IMR-90 (cell line): ENCODE measurements at regions not wholly inside any gene's neighbourhood (a gene's known extent, or its start where the extent isn't known, plus 50 kb on each side); places are given as distances from the start of the nearest gene placed in this dataset.

ENCODE experiments used
- ATAC-seq: fragments of 200-7000 bp; cut with Tn5 transposase; 2 replicates; pipeline ENCODE4 v1.9.1; 2020; ENCODE audit warnings: low read depth, mild to moderate bottlenecking, moderate library complexity
- BruUV-seq: library from RNA; stranded (reverse); fragments of 400-500 nt; replicated peaks from 2 replicates; lab custom pipeline; 2021; lab: Mats Ljungman, UMichigan
- CTCF ChIA-PET: fragments of 300-600 bp; formaldehyde crosslinking; extraction: SDS; loops from one replicate; lab custom pipeline; 2021; ENCODE audit warnings: antibody characterized with exemption; lab: Yijun Ruan, JAX
- POLR2A ChIA-PET: fragments of 300-600 bp; sonication (Branson Sonifier 250); formaldehyde crosslinking; loops from one replicate; lab custom pipeline; 2022; ENCODE audit warnings: antibody characterized with exemption; ENCODE audit not compliant: unreplicated experiment; lab: Charles Lee
- DNase-seq: peaks from one replicate; pipeline ENCODE4 v3.0.0; 2013
- H2AFZ ChIP-seq: replicated peaks from 2 replicates; pipeline ENCODE3; 2013; ENCODE audit warnings: low read length, mild to moderate bottlenecking; ENCODE audit not compliant: poor library complexity
- H2AK5ac ChIP-seq: 2 replicates; pipeline ENCODE4 v1.6.1; 2013; ENCODE audit warnings: low read depth, low read length, inconsistent platforms
- H2AK9ac ChIP-seq: replicated peaks from 2 replicates; pipeline ENCODE3; 2013; ENCODE audit warnings: mild to moderate bottlenecking, low read depth, low read length, moderate library complexity; ENCODE audit not compliant: poor library complexity
- H2BK120ac ChIP-seq: 2 replicates; pipeline ENCODE4 v1.6.1; 2013; ENCODE audit warnings: low read depth, low read length, inconsistent platforms
- H2BK15ac ChIP-seq: 3 replicates; pipeline ENCODE4 v1.6.1; 2013; ENCODE audit warnings: low read depth, low read length, inconsistent platforms
- H2BK20ac ChIP-seq: 2 replicates; pipeline ENCODE4 v1.6.1; 2013; ENCODE audit warnings: low read depth, mild to moderate bottlenecking, inconsistent platforms, low read length, moderate library complexity
- H2BK5ac ChIP-seq: 2 replicates; pipeline ENCODE4 v1.6.1; 2013; ENCODE audit warnings: mild to moderate bottlenecking, low read depth, low read length, inconsistent platforms; ENCODE audit not compliant: poor library complexity, severe bottlenecking
- H3K14ac ChIP-seq: replicated peaks from 2 replicates; pipeline ENCODE4 v1.6.1; 2013; ENCODE audit warnings: low read depth, low read length, inconsistent platforms
- H3K18ac ChIP-seq: 2 replicates; pipeline ENCODE4 v1.6.1; 2013; ENCODE audit warnings: low read depth, low read length, control low read depth
- H3K23ac ChIP-seq: 2 replicates; pipeline ENCODE4 v1.6.1; 2013; ENCODE audit warnings: low read depth, low read length, inconsistent platforms
- H3K27ac ChIP-seq: 2 replicates; pipeline ENCODE4 v1.5.1; 2013; ENCODE audit warnings: mild to moderate bottlenecking, control low read depth, low read length; ENCODE audit not compliant: insufficient read depth
- H3K27me3 ChIP-seq: 2 replicates; pipeline ENCODE4 v1.6.1; 2013; ENCODE audit warnings: low read length; ENCODE audit not compliant: control insufficient read depth, insufficient read depth
- H3K36me3 ChIP-seq: 2 replicates; pipeline ENCODE4 v1.6.1; 2013; ENCODE audit warnings: low read length, mixed read lengths; ENCODE audit not compliant: control insufficient read depth, insufficient read depth
- H3K4ac ChIP-seq: 2 replicates; pipeline ENCODE4 v1.6.1; 2013; ENCODE audit warnings: low read depth, low read length, inconsistent platforms
- H3K4me1 ChIP-seq: 2 replicates; pipeline ENCODE4 v1.6.1; 2013; ENCODE audit warnings: low read length, mixed read lengths; ENCODE audit not compliant: control insufficient read depth, insufficient read depth
- H3K4me2 ChIP-seq: 2 replicates; pipeline ENCODE4 v1.6.1; 2013; ENCODE audit warnings: low read depth, mild to moderate bottlenecking, control low read depth, low read length, moderate library complexity
- H3K4me3 ChIP-seq: 2 replicates; pipeline ENCODE4 v1.5.1; 2013; ENCODE audit warnings: low read depth, mild to moderate bottlenecking, control low read depth, low read length, moderate library complexity; ENCODE audit not compliant: insufficient read depth
- H3K56ac ChIP-seq: 2 replicates; pipeline ENCODE4 v1.6.1; 2013; ENCODE audit warnings: low read length, inconsistent platforms; ENCODE audit not compliant: insufficient read depth; ENCODE audit errors: extremely low read depth
- H3K79me1 ChIP-seq, 2 experiments: 2 replicates each; pipeline ENCODE4 v1.6.1; 2013; ENCODE audit warnings: low read length in 2 of 2, inconsistent platforms in 1 of 2, low read depth in 1 of 2
- H3K9ac ChIP-seq: 2 replicates; pipeline ENCODE4 v1.6.1; 2013; ENCODE audit warnings: low read depth, low read length, control low read depth
- H3K9me1 ChIP-seq: 2 replicates; pipeline ENCODE4 v1.6.1; 2013; ENCODE audit warnings: low read length, inconsistent platforms; ENCODE audit not compliant: insufficient read depth
- H3K9me3 ChIP-seq: 2 replicates; pipeline ENCODE4 v1.6.1; 2013; ENCODE audit warnings: low read length; ENCODE audit not compliant: control insufficient read depth, insufficient read depth
- H4K20me1 ChIP-seq: 2 replicates; pipeline ENCODE4 v1.6.1; 2013; ENCODE audit warnings: low read length, inconsistent platforms; ENCODE audit not compliant: insufficient read depth
- H4K5ac ChIP-seq: 2 replicates; pipeline ENCODE4 v1.6.1; 2013; ENCODE audit warnings: mild to moderate bottlenecking, low read depth, low read length, control low read depth
- H4K8ac ChIP-seq, 2 experiments: 2 replicates each; pipeline ENCODE4 v1.6.1; 2013; ENCODE audit warnings: low read depth in 2 of 2, low read length in 2 of 2, control low read depth in 1 of 2, inconsistent platforms in 1 of 2
- H4K91ac ChIP-seq: 2 replicates; pipeline ENCODE4 v1.6.1; 2013; ENCODE audit warnings: low read depth, low read length, inconsistent platforms; ENCODE audit not compliant: insufficient read depth
- BHLHE40 ChIP-seq: fragments of 150-350 bp; IDR thresholded peaks from 2 replicates; pipeline ENCODE4 v1.6.1; 2016; ENCODE audit warnings: mild to moderate bottlenecking, low read depth, low read length
- CEBPB ChIP-seq: IDR thresholded peaks from 2 replicates; pipeline ENCODE4 v1.6.1; 2012; ENCODE audit warnings: low read depth, low read length, improper control_type of control experiment
- CHD1 ChIP-seq: IDR thresholded peaks from 2 replicates; pipeline ENCODE4 v1.6.1; 2012; ENCODE audit warnings: low read depth, low read length, improper control_type of control experiment
- FOS ChIP-seq: fragments of 150-350 bp; IDR thresholded peaks from 2 replicates; pipeline ENCODE4 v1.6.1; 2016; ENCODE audit warnings: low read depth, low read length
- MAFK ChIP-seq: IDR thresholded peaks from 2 replicates; pipeline ENCODE4 v1.6.1; 2012; ENCODE audit warnings: low read depth, low read length, improper control_type of control experiment
- MAZ ChIP-seq: IDR thresholded peaks from 2 replicates; pipeline ENCODE4 v1.6.1; 2012; ENCODE audit warnings: low read depth, mild to moderate bottlenecking, low read length, improper control_type of control experiment, moderate library complexity, borderline replicate concordance
- MXI1 ChIP-seq: IDR thresholded peaks from 2 replicates; pipeline ENCODE4 v1.6.1; 2012; ENCODE audit warnings: low read depth, mild to moderate bottlenecking, low read length, moderate library complexity, borderline replicate concordance
- NFE2L2 ChIP-seq: fragments of 150-350 bp; IDR thresholded peaks from 2 replicates; pipeline ENCODE4 v1.6.1; 2016; ENCODE audit warnings: low read depth, mild to moderate bottlenecking, low read length
- POLR2A ChIP-seq: IDR thresholded peaks from 2 replicates; pipeline ENCODE4 v1.6.1; 2012; ENCODE audit warnings: mild to moderate bottlenecking, low read depth, low read length
- RAD21 ChIP-seq: IDR thresholded peaks from 2 replicates; pipeline ENCODE4 v1.6.1; 2012; ENCODE audit warnings: low read length, improper control_type of control experiment
- RCOR1 ChIP-seq: IDR thresholded peaks from 2 replicates; pipeline ENCODE4 v1.6.1; 2012; ENCODE audit warnings: mild to moderate bottlenecking, low read length, improper control_type of control experiment; ENCODE audit not compliant: insufficient replicate concordance
- RFX5 ChIP-seq: IDR thresholded peaks from 2 replicates; pipeline ENCODE4 v1.8.0; 2012; ENCODE audit warnings: low read depth, mild to moderate bottlenecking, low read length, moderate library complexity
- SMC3 ChIP-seq: fragments of 150-350 bp; IDR thresholded peaks from 2 replicates; pipeline ENCODE4 v1.6.1; 2016; ENCODE audit warnings: low read depth, mild to moderate bottlenecking, antibody characterized with exemption, low read length, moderate library complexity
- dilution Hi-C: fragments of 300-500 bp; cut with HindIII; formaldehyde crosslinking; loops from one replicate; pipeline ENCODE4 v1.14.3; 2018; ENCODE audit warnings: low sequenced_read_pairs; ENCODE audit not compliant: unreplicated experiment
- in situ Hi-C: fragments of 300-500 bp; cut with MboI; formaldehyde crosslinking; loops from 3 replicates; pipeline ENCODE4 v1.14.3; 2019; ENCODE audit warnings: low sequenced_read_pairs, inconsistent platforms, mixed read lengths
- intact Hi-C: fragments of 100-400 bp; cut with micrococcal nuclease; formaldehyde crosslinking; loops from 2 replicates; pipeline ENCODE4 v1.10.0; 2022
- TF ChIP-seq, protein P1 (sequence below): fragments of 150-350 bp; IDR thresholded peaks from 2 replicates; pipeline ENCODE4 v1.6.1; 2016; ENCODE audit warnings: low read depth, mild to moderate bottlenecking, low read length, moderate library complexity, borderline replicate concordance
- TF ChIP-seq, protein P2 (sequence below): fragments of 150-350 bp; IDR thresholded peaks from 2 replicates; pipeline ENCODE4 v1.6.1; 2017; ENCODE audit warnings: mild to moderate bottlenecking, antibody characterized with exemption, low read length, low read depth
- TF ChIP-seq, protein P3 (sequence below): conservative IDR thresholded peaks from 2 replicates; pipeline ENCODE4 v1.5.1; 2012; ENCODE audit warnings: mild to moderate bottlenecking, low read depth, low read length, improper control_type of control experiment

DNA sequence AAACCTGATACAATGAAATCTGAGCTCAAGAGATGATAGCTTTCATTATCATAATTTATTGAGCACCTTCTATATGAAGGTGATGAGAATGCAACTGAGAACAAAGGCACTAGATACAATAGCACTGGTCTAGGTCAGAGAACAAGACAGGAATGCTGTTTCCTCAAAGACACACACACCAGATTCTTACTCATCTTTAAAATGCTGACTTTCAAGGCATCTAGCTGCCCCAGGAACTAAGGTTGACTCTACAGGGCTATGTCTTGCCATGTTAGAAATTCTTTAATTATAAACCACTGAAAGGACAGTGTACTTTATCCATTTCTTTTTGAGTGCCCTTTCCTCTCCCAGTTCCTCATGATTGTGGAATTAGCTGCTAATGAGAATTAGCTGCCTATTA, 195.4 kb upstream of the RMST start:
- in situ Hi-C loops: no loop called here

More for the DNA sequence above, 195.4 kb upstream of the RMST start:
- Histone ChIP-seq H3K14ac (no peak overlapping the region), H3K4me1 (no peaks in the 10 kb centered on the region), H2AFZ (no peak overlapping the region), H2BK15ac (no peak overlapping the region), H3K4me2 (no peak overlapping the region), H3K9me1 (no peaks in the 10 kb centered on the region), H3K9ac (no peak overlapping the region), H2BK5ac (no peak overlapping the region), H3K79me1 (no peaks in the 10 kb centered on the region), H3K27ac (no peak overlapping the region), H3K36me3 (no peaks in the 10 kb centered on the region), H3K4me3 (no peak overlapping the region), H4K91ac (no peak overlapping the region), H2AK9ac (no peak overlapping the region), H2AK5ac (no peak overlapping the region), H4K5ac (no peak overlapping the region), H3K56ac (no peak overlapping the region), H3K4ac (no peak overlapping the region), H4K8ac (no peak overlapping the region), H3K23ac (no peak overlapping the region), H2BK20ac (no peak overlapping the region), H4K20me1 (no peaks in the 10 kb centered on the region), H2BK120ac (no peak overlapping the region), H3K18ac (no peak overlapping the region), H3K27me3 (no peaks in the 10 kb centered on the region), H3K9me3 (peaks cover 2% of the 10 kb centered on the region; the same call in 1 of the 2 replicates)
- ATAC-seq (no peak), DNase-seq (no peak)
- no peak for TF ChIP-seq NFE2L2
- TF ChIP-seq POLR2A: no peak
- TF ChIP-seq RFX5: no peak
- no peak for TF ChIP-seq MAFK
- TF ChIP-seq BHLHE40: no peak
- no peak for TF ChIP-seq RCOR1
- no peak for TF ChIP-seq MAZ
- no peak for TF ChIP-seq CEBPB
- TF ChIP-seq SMC3: no peak
- no peak for TF ChIP-seq RAD21
- no peak for TF ChIP-seq MXI1
- no peak for TF ChIP-seq FOS
- TF ChIP-seq, protein P1, sequence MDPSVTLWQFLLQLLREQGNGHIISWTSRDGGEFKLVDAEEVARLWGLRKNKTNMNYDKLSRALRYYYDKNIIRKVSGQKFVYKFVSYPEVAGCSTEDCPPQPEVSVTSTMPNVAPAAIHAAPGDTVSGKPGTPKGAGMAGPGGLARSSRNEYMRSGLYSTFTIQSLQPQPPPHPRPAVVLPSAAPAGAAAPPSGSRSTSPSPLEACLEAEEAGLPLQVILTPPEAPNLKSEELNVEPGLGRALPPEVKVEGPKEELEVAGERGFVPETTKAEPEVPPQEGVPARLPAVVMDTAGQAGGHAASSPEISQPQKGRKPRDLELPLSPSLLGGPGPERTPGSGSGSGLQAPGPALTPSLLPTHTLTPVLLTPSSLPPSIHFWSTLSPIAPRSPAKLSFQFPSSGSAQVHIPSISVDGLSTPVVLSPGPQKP: no peak
- TF ChIP-seq, protein P2, sequence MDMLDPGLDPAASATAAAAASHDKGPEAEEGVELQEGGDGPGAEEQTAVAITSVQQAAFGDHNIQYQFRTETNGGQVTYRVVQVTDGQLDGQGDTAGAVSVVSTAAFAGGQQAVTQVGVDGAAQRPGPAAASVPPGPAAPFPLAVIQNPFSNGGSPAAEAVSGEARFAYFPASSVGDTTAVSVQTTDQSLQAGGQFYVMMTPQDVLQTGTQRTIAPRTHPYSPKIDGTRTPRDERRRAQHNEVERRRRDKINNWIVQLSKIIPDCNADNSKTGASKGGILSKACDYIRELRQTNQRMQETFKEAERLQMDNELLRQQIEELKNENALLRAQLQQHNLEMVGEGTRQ: no peak
- TF ChIP-seq, protein P3, sequence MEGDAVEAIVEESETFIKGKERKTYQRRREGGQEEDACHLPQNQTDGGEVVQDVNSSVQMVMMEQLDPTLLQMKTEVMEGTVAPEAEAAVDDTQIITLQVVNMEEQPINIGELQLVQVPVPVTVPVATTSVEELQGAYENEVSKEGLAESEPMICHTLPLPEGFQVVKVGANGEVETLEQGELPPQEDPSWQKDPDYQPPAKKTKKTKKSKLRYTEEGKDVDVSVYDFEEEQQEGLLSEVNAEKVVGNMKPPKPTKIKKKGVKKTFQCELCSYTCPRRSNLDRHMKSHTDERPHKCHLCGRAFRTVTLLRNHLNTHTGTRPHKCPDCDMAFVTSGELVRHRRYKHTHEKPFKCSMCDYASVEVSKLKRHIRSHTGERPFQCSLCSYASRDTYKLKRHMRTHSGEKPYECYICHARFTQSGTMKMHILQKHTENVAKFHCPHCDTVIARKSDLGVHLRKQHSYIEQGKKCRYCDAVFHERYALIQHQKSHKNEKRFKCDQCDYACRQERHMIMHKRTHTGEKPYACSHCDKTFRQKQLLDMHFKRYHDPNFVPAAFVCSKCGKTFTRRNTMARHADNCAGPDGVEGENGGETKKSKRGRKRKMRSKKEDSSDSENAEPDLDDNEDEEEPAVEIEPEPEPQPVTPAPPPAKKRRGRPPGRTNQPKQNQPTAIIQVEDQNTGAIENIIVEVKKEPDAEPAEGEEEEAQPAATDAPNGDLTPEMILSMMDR: no peak
- TF ChIP-seq CHD1: no peak
- no TSS peak for BruUV-seq
- ChIA-PET CTCF (no interaction called here), POLR2A (no interaction called here)
- intact Hi-C loops (no loop called here), dilution Hi-C loops (no loop called here)
